OCI-LY3 (cell line): ENCODE measurements at regions not wholly inside any gene's neighbourhood (a gene's known extent, or its start where the extent isn't known, plus 50 kb on each side); places are given as distances from the start of the nearest gene placed in this dataset.

ENCODE experiments used
- H2AFZ ChIP-seq: fragments of 200-600, 300-600 bp; shearing (Covaris generic); 2 replicates; pipeline ENCODE4 v1.6.0; 2014; ENCODE audit warnings: antibody characterized with exemption, low read depth, low read length
- H3K27ac ChIP-seq: fragments of 200-600, 300-600 bp; sonication (generic); 2 replicates; pipeline ENCODE4 v1.5.1; 2014; ENCODE audit warnings: mild to moderate bottlenecking, low read length, moderate library complexity, mixed read lengths
- H3K27me3 ChIP-seq: fragments of 200-600, 300-600 bp; sonication (generic); 2 replicates; pipeline ENCODE4 v1.6.1; 2014; ENCODE audit warnings: low read depth, low read length, mixed read lengths
- H3K36me3 ChIP-seq: fragments of 200-600, 300-600 bp; sonication (generic); replicated peaks from 2 replicates; pipeline ENCODE3; 2014; ENCODE audit warnings: low read depth, low read length, mixed read lengths
- H3K4me1 ChIP-seq: fragments of 300-600, 200-600 bp; sonication (generic); 2 replicates; pipeline ENCODE4 v1.6.1; 2014; ENCODE audit warnings: low read length, mixed read lengths
- H3K4me2 ChIP-seq: fragments of 200-600, 300-600 bp; sonication (generic); 2 replicates; pipeline ENCODE4 v1.6.1; 2014; ENCODE audit warnings: low read length, mixed read lengths
- H3K4me3 ChIP-seq: fragments of 300-600, 200-600 bp; sonication (generic); 2 replicates; pipeline ENCODE4 v1.5.1; 2014; ENCODE audit warnings: antibody characterized with exemption, mild to moderate bottlenecking, low read length, moderate library complexity
- H3K79me2 ChIP-seq: fragments of 300-600, 200-600 bp; shearing (Covaris generic); 2 replicates; pipeline ENCODE4 v1.6.1; 2014; ENCODE audit warnings: mild to moderate bottlenecking, low read length, mixed read lengths
- H3K9ac ChIP-seq: fragments of 300-600, 200-600 bp; shearing (Covaris generic); 2 replicates; pipeline ENCODE4 v1.6.0; 2014; ENCODE audit warnings: mild to moderate bottlenecking, low read length, moderate library complexity
- H3K9me3 ChIP-seq: fragments of 200-600, 300-600 bp; shearing (Covaris generic); 2 replicates; pipeline ENCODE4 v1.6.1; 2014; ENCODE audit warnings: low read length, mixed read lengths; ENCODE audit not compliant: insufficient read depth
- H4K20me1 ChIP-seq: fragments of 200-600, 300-600 bp; sonication (generic); 2 replicates; pipeline ENCODE4 v1.6.1; 2016; ENCODE audit warnings: low read length, mixed read lengths; ENCODE audit not compliant: insufficient read depth
- EZH2phosphoT487 ChIP-seq: fragments of 200-600 bp; shearing (Covaris generic); IDR thresholded peaks from 2 replicates; pipeline ENCODE4 v1.6.1; 2018; ENCODE audit warnings: antibody characterized with exemption, mixed run types, low read depth
- TF ChIP-seq, protein P1 (sequence below): fragments of 200-600, 300-600 bp; sonication (generic); IDR thresholded peaks from 2 replicates; pipeline ENCODE4 v1.5.1; 2014; ENCODE audit warnings: antibody characterized with exemption, low read length, low read depth

GRCh38 chr7:79782906-79783305 lies 329.4 kb upstream of the MAGI2 start:
- no peaks in the 10 kb centered on the region for H3K36me3 ChIP-seq
- H3K27me3 ChIP-seq: no peaks in the 10 kb centered on the region
- H3K79me2 ChIP-seq: no peaks in the 10 kb centered on the region
- no peak overlapping the region for H3K4me3 ChIP-seq
- H3K27ac ChIP-seq: no peak overlapping the region
- no peaks in the 10 kb centered on the region for H3K9me3 ChIP-seq
- no peaks in the 10 kb centered on the region for H4K20me1 ChIP-seq
- H2AFZ ChIP-seq: no peak overlapping the region
- H3K4me1 ChIP-seq: no peaks in the 10 kb centered on the region
- H3K9ac ChIP-seq: no peak overlapping the region
- H3K4me2 ChIP-seq: no peak overlapping the region
- no peak for TF ChIP-seq EZH2phosphoT487
- TF ChIP-seq, protein P1, sequence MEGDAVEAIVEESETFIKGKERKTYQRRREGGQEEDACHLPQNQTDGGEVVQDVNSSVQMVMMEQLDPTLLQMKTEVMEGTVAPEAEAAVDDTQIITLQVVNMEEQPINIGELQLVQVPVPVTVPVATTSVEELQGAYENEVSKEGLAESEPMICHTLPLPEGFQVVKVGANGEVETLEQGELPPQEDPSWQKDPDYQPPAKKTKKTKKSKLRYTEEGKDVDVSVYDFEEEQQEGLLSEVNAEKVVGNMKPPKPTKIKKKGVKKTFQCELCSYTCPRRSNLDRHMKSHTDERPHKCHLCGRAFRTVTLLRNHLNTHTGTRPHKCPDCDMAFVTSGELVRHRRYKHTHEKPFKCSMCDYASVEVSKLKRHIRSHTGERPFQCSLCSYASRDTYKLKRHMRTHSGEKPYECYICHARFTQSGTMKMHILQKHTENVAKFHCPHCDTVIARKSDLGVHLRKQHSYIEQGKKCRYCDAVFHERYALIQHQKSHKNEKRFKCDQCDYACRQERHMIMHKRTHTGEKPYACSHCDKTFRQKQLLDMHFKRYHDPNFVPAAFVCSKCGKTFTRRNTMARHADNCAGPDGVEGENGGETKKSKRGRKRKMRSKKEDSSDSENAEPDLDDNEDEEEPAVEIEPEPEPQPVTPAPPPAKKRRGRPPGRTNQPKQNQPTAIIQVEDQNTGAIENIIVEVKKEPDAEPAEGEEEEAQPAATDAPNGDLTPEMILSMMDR: no peak

DNA sequence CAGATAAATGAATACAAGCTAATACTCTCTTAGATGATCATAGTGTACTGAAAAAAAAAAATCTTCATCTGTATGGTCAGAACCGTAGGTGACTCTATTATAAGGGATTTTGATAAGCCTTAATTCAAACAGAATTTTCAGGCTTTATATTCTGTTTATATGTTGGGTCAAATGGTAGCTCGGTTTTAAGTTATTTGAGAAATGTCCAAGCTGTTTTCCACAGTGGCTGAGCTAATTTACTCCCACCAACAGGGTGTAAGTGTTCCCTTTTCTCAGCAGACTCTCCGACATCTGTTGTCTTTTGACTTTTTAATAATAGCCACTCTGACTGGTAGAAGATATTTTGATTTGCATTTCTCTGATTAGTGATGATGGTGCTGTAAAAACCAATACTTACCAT lies 328.8 kb upstream of the MAGI2 start:
- H3K4me2 ChIP-seq: no peak overlapping the region
- no peaks in the 10 kb centered on the region for H3K27me3 ChIP-seq
- H3K79me2 ChIP-seq: no peaks in the 10 kb centered on the region
- no peak overlapping the region for H2AFZ ChIP-seq
- no peaks in the 10 kb centered on the region for H4K20me1 ChIP-seq
- no peaks in the 10 kb centered on the region for H3K36me3 ChIP-seq
- H3K4me3 ChIP-seq: no peak overlapping the region
- TF ChIP-seq, protein P1: no peak
- no peak for TF ChIP-seq EZH2phosphoT487
- H3K9me3 ChIP-seq: no peaks in the 10 kb centered on the region
- no peak overlapping the region for H3K27ac ChIP-seq
- no peaks in the 10 kb centered on the region for H3K4me1 ChIP-seq
- H3K9ac ChIP-seq: no peak overlapping the region

- no peak overlapping the region for H2AFZ ChIP-seq
- no peak overlapping the region for H3K4me2 ChIP-seq
- no peaks in the 10 kb centered on the region for H3K4me1 ChIP-seq
- no peak overlapping the region for H3K4me3 ChIP-seq
- H3K9ac ChIP-seq: no peak overlapping the region
- H3K79me2 ChIP-seq: no peaks in the 10 kb centered on the region
- H3K36me3 ChIP-seq: no peaks in the 10 kb centered on the region
- H3K27me3 ChIP-seq: no peaks in the 10 kb centered on the region
- no peak for TF ChIP-seq EZH2phosphoT487
- TF ChIP-seq, protein P1: no peak
- no peaks in the 10 kb centered on the region for H3K9me3 ChIP-seq
- H4K20me1 ChIP-seq: no peaks in the 10 kb centered on the region
- H3K27ac ChIP-seq: no peak overlapping the region
Observed at GRCh38 chr7:79781716-79782115, 328.2 kb upstream of the MAGI2 start.

- Histone ChIP-seq H3K4me3 (no peak overlapping the region), H3K79me2 (no peaks in the 10 kb centered on the region), H3K27ac (no peak overlapping the region), H3K27me3 (no peaks in the 10 kb centered on the region), H3K4me2 (no peak overlapping the region), H3K36me3 (no peaks in the 10 kb centered on the region), H3K4me1 (no peaks in the 10 kb centered on the region), H4K20me1 (no peaks in the 10 kb centered on the region), H2AFZ (no peak overlapping the region), H3K9me3 (no peaks in the 10 kb centered on the region), H3K9ac (no peak overlapping the region)
- TF ChIP-seq, protein P1: no peak
- TF ChIP-seq EZH2phosphoT487: no peak
Observed at GRCh38 chr7:79778786-79779770, 325.6 kb upstream of the MAGI2 start.
